ENCODE measurements at regions not wholly inside any gene's neighbourhood (a gene's known extent, or its start where the extent isn't known, plus 50 kb on each side); places are given as distances from the start of the nearest gene placed in this dataset.

GRCh38 chr1:30417001-30417700 lies 306.2 kb downstream of the MATN1 start:
- H3K4me3 ChIP-seq (ENCODE audit: low read depth, low read length), result no peak overlapping the region
- no peak for TF ChIP-seq CTCF (IDR thresholded peaks at IDR 0.05; ENCODE audit: low read depth, low read length, missing control alignments)
- in situ Hi-C loops (cut with HindIII; ENCODE audit: low sequenced_read_pairs), result no loop called here
- DNase-seq (ENCODE audit: low read depth), result no peak

GRCh38 chr1:30416221-30416820 lies 307.1 kb downstream of the MATN1 start:
- DNase-seq (ENCODE audit: low read depth), result no peak
- in situ Hi-C loops (cut with HindIII; ENCODE audit: low sequenced_read_pairs), result no loop called here

DNA sequence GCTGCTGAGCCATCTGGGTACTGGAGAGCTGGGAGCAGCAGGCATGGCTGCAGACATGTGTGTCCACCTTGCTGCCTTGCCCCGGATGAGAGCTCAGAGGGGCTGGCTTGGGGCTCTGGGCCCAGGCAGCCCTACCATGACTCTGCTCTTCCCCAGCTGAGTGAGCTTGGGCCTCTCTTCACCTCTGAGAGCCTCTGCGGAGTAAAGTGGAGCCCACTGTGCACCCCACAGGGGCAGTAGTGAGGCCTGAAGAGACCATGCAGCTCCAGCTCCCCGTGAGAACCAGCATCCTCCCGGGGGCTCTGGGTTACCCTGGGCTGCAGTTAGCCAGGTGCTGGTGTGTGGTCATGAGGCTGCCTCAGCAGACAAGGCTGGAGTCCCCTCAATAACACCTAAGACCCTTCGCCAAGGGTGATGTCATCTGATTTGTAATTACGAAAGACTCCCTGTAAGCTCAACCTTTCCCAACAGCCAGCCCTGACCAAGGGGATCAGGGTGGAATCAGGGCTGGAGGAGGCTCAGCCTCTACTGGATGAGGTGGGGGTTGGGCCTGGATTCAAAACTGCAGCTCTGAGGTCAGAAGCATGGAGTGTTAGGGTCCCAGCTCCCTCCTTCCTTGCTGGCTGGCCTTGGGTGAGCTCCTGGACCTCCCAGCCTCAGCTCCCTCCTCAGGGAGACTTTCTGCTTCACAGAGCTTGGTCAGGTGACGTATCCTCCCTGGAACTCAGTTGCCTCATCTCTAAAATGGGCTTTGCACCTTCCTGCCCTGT lies 308.0 kb downstream of the MATN1 start:
- in situ Hi-C loops (cut with HindIII; ENCODE audit: low sequenced_read_pairs), result no loop called here
- no peak for DNase-seq (ENCODE audit: low read depth)
- H3K4me3 ChIP-seq (ENCODE audit: low read depth, low read length), result no peak overlapping the region
- no peak for TF ChIP-seq CTCF (IDR thresholded peaks at IDR 0.05; ENCODE audit: low read depth, low read length, missing control alignments)

More at GRCh38 chr1:30416221-30416820, 307.1 kb downstream of the MATN1 start:
- H3K4me3 ChIP-seq (ENCODE audit: low read depth, low read length), result no peak overlapping the region
- TF ChIP-seq CTCF (IDR thresholded peaks at IDR 0.05; ENCODE audit: low read depth, low read length, missing control alignments), result no peak

GRCh38 chr1:30414851-30415165 lies 308.6 kb downstream of the MATN1 start:
- in situ Hi-C loops (cut with HindIII; ENCODE audit: low sequenced_read_pairs), result no loop called here
- no peak for DNase-seq (ENCODE audit: low read depth)
- TF ChIP-seq CTCF (IDR thresholded peaks at IDR 0.05; ENCODE audit: low read depth, low read length, missing control alignments), result no peak
- no peak overlapping the region for H3K4me3 ChIP-seq (ENCODE audit: low read depth, low read length)

- DNase-seq (ENCODE audit: low read depth), result no peak
- TF ChIP-seq CTCF (IDR thresholded peaks at IDR 0.05; ENCODE audit: low read depth, low read length, missing control alignments), result no peak
- H3K4me3 ChIP-seq (ENCODE audit: low read depth, low read length), result no peak overlapping the region
- in situ Hi-C loops (cut with HindIII; ENCODE audit: low sequenced_read_pairs), result no loop called here
Observed at GRCh38 chr1:30414086-30414850, 309.1 kb downstream of the MATN1 start.

- no peak for TF ChIP-seq CTCF (IDR thresholded peaks at IDR 0.05; ENCODE audit: low read depth, low read length, missing control alignments)
- in situ Hi-C loops (cut with HindIII; ENCODE audit: low sequenced_read_pairs), result no loop called here
- DNase-seq (ENCODE audit: low read depth), result no peak
- no peak overlapping the region for H3K4me3 ChIP-seq (ENCODE audit: low read depth, low read length)
Observed at GRCh38 chr1:30413606-30414005, 309.8 kb downstream of the MATN1 start.
